NCI-H2196 (cell line): ENCODE measurements at regions not wholly inside any gene's neighbourhood (a gene's known extent, or its start where the extent isn't known, plus 50 kb on each side); places are given as distances from the start of the nearest gene placed in this dataset.

Experiments used
- DNase-seq: peaks from one replicate; lab custom pipeline; 2025; ENCODE audit not compliant: unreplicated experiment; lab: John Stamatoyannopoulos, UW

GRCh38 chr20:40451552-40451951 lies 237.5 kb downstream of the MAFB start:
- no peak for DNase-seq

- DNase-seq, result no peak
Measured at GRCh38 chr20:40449974-40450616, 238.9 kb downstream of the MAFB start.

- DNase-seq, result no peak
Measured at GRCh38 chr20:40449144-40449690, 239.8 kb downstream of the MAFB start.

GRCh38 chr20:40446888-40447287 lies 242.1 kb downstream of the MAFB start:
- DNase-seq, result no peak

GRCh38 chr20:40444516-40444915 lies 244.5 kb downstream of the MAFB start:
- no peak for DNase-seq

GRCh38 chr20:40443753-40444152 lies 245.3 kb downstream of the MAFB start:
- DNase-seq, result no peak

GRCh38 chr20:40442181-40442963 lies 246.7 kb downstream of the MAFB start:
- no peak for DNase-seq

GRCh38 chr20:40441771-40442170 lies 247.3 kb downstream of the MAFB start:
- no peak for DNase-seq

- DNase-seq, result no peak
Measured at GRCh38 chr20:40438161-40438830, 250.7 kb downstream of the MAFB start.

GRCh38 chr20:40436011-40436410 lies 253.0 kb downstream of the MAFB start:
- DNase-seq, result no peak

GRCh38 chr20:40435146-40435895 lies 253.7 kb downstream of the MAFB start:
- DNase-seq, result no peak

- no peak for DNase-seq
Measured at GRCh38 chr20:40434122-40434521, 254.9 kb downstream of the MAFB start.

GRCh38 chr20:40433341-40433861 lies 255.6 kb downstream of the MAFB start:
- no peak for DNase-seq

- DNase-seq, result no peak
Measured at GRCh38 chr20:40431611-40432010, 257.4 kb downstream of the MAFB start.

- no peak for DNase-seq
Measured at GRCh38 chr20:40431112-40431511, 257.9 kb downstream of the MAFB start.

GRCh38 chr20:40427026-40427425 lies 262.0 kb downstream of the MAFB start:
- DNase-seq, result no peak

- no peak for DNase-seq
Measured at GRCh38 chr20:40424695-40425094, 264.3 kb downstream of the MAFB start.

GRCh38 chr20:40422656-40423055 lies 266.4 kb downstream of the MAFB start:
- DNase-seq, result no peak

- DNase-seq, result no peak
Measured at GRCh38 chr20:40416274-40416673, 272.8 kb downstream of the MAFB start.

GRCh38 chr20:40414843-40415615 lies 274.0 kb downstream of the MAFB start:
- DNase-seq, result peak; percentile 10
